ENCODE measurements at regions not wholly inside any gene's neighbourhood (a gene's known extent, or its start where the extent isn't known, plus 50 kb on each side); places are given as distances from the start of the nearest gene placed in this dataset.
A peak's percentile ranks its signal among the peaks of the same experiment; 100 is the strongest.

- H3K27ac ChIP-seq = no peak overlapping the region
- no peaks in the 10 kb centered on the region for H3K9me3 ChIP-seq
- H3K27me3 ChIP-seq = no peaks in the 10 kb centered on the region
- WGBS, 2 donors = 95 to 97% methylated on average over 6 of the region's 6 CpGs
- H3K4me3 ChIP-seq = no peak overlapping the region
- no peaks in the 10 kb centered on the region for H3K4me1 ChIP-seq
- DNase-seq = no peak
- H3K36me3 ChIP-seq = no peaks in the 10 kb centered on the region
- TF ChIP-seq POLR2AphosphoS5 (IDR thresholded peaks at IDR 0.05) (no peak), POLR2A (IDR thresholded peaks at IDR 0.05) (no peak), EP300 (IDR thresholded peaks at IDR 0.05) (no peak), CTCF (IDR thresholded peaks at IDR 0.05) (no peak)
- ATAC-seq (ENCODE audit: low FRiP score in 2 of 2) = no peak
Observed at GRCh38 chr6:4664911-4665310, 111.3 kb upstream of the CDYL start.

- Histone ChIP-seq H3K36me3 (no peaks in the 10 kb centered on the region), H3K4me3 (no peak overlapping the region), H3K27ac (no peak overlapping the region), H3K27me3 (no peaks in the 10 kb centered on the region), H3K9me3 (no peaks in the 10 kb centered on the region), H3K4me1 (no peaks in the 10 kb centered on the region)
- WGBS, 2 donors = 67 to 94% methylated on average over 5 to 7 of the region's 7 CpGs
- ATAC-seq (ENCODE audit: low FRiP score in 2 of 2) = peak; percentile 5 to 89
- TF ChIP-seq CTCF (IDR thresholded peaks at IDR 0.05) (no peak), POLR2A (IDR thresholded peaks at IDR 0.05) (no peak), POLR2AphosphoS5 (IDR thresholded peaks at IDR 0.05) (no peak), EP300 (IDR thresholded peaks at IDR 0.05) (no peak)
- no peak for DNase-seq
Observed at GRCh38 chr6:4664117-4664626, 112.0 kb upstream of the CDYL start.

- no peaks in the 10 kb centered on the region for H3K9me3 ChIP-seq
- 85% methylated on average over 7 of the region's 7 CpGs for WGBS, 2 donors
- H3K27ac ChIP-seq = no peak overlapping the region
- H3K27me3 ChIP-seq = no peaks in the 10 kb centered on the region
- no peaks in the 10 kb centered on the region for H3K36me3 ChIP-seq
- ATAC-seq (ENCODE audit: low FRiP score in 2 of 2) = no peak
- TF ChIP-seq CTCF (IDR thresholded peaks at IDR 0.05) = no peak
- TF ChIP-seq POLR2AphosphoS5 (IDR thresholded peaks at IDR 0.05) = no peak
- TF ChIP-seq EP300 (IDR thresholded peaks at IDR 0.05) = no peak
- no peak for TF ChIP-seq POLR2A (IDR thresholded peaks at IDR 0.05)
- H3K4me3 ChIP-seq = no peak overlapping the region
- no peak for DNase-seq
- H3K4me1 ChIP-seq = no peaks in the 10 kb centered on the region
Observed at GRCh38 chr6:4662886-4663285, 113.3 kb upstream of the CDYL start.

- H3K27ac ChIP-seq = no peak overlapping the region
- 93 to 97% methylated on average over 8 of the region's 8 CpGs for WGBS, 2 donors
- no peaks in the 10 kb centered on the region for H3K9me3 ChIP-seq
- no peaks in the 10 kb centered on the region for H3K4me1 ChIP-seq
- no peak for ATAC-seq (ENCODE audit: low FRiP score in 2 of 2)
- H3K27me3 ChIP-seq = no peaks in the 10 kb centered on the region
- TF ChIP-seq POLR2AphosphoS5 (IDR thresholded peaks at IDR 0.05) = no peak
- TF ChIP-seq CTCF (IDR thresholded peaks at IDR 0.05) = no peak
- H3K4me3 ChIP-seq = no peak overlapping the region
- no peak for DNase-seq
- H3K36me3 ChIP-seq = no peaks in the 10 kb centered on the region
Observed at GRCh38 chr6:4661391-4661790, 114.8 kb upstream of the CDYL start.
